Posterior cingulate gyrus (tissue), 11 donors: ENCODE measurements at regions not wholly inside any gene's neighbourhood (a gene's known extent, or its start where the extent isn't known, plus 50 kb on each side); places are given as distances from the start of the nearest gene placed in this dataset.
A peak's percentile ranks its signal among the peaks of the same experiment; 100 is the strongest.

Source experiments
- DNase-seq, 10 donors: peaks; one replicate each; pipeline versions ENCODE4 v3.0.0 to v3.0.0-alpha.2; 2020 to 2021; ENCODE audit warnings: mixed read lengths in 3 of 10
- intact Hi-C: fragments of 100-400 bp; cut with DNase I; formaldehyde crosslinking; loops from one replicate; pipeline ENCODE4 v1.15.1; 2023

GRCh38 chr1:56442290-56442877 is 137.0 kb downstream of the PLPP3 start:
- DNase-seq = no peak
- intact Hi-C loops = no loop called here

GRCh38 chr1:56441601-56442000 is 137.8 kb downstream of the PLPP3 start:
- intact Hi-C loops = no loop called here
- no peak for DNase-seq

GRCh38 chr1:56439610-56440264 is 139.6 kb downstream of the PLPP3 start:
- DNase-seq = no peak
- intact Hi-C loops = no loop called here

- no peak for DNase-seq
- intact Hi-C loops = no loop called here
These were observed 140.3 kb downstream of the PLPP3 start for GRCh38 chr1:56438901-56439551.

- DNase-seq = no peak
- intact Hi-C loops = loop anchor here (2.0 kb wide), 1 partner anchor 141 kb away; the partner anchor contains the start of gene PLPP3
These were observed 141.4 kb downstream of the PLPP3 start for GRCh38 chr1:56437959-56438358.

- peak; percentile 49 to 97 (median 82) for DNase-seq
- intact Hi-C loops = loop anchor here (2.0 kb wide), 1 partner anchor 142 kb away; the partner anchor contains the start of gene PLPP3
These were observed 142.4 kb downstream of the PLPP3 start for GRCh38 chr1:56436912-56437417.

GRCh38 chr1:56436296-56436695 is 143.1 kb downstream of the PLPP3 start:
- DNase-seq = peak in 1 of 10 donors; percentile 19
- intact Hi-C loops = loop anchor here (2.0 kb wide), 1 partner anchor 143 kb away; the partner anchor contains the start of gene PLPP3

GRCh38 chr1:56435434-56436262 is 143.7 kb downstream of the PLPP3 start:
- intact Hi-C loops = loop anchor here (2.0 kb wide), 1 partner anchor 143 kb away; the partner anchor contains the start of gene PLPP3
- peak; percentile 73 to 98 (median 84) for DNase-seq

GRCh38 chr1:56434740-56435139 is 144.6 kb downstream of the PLPP3 start:
- intact Hi-C loops = no loop called here
- no peak for DNase-seq

- DNase-seq = no peak
- intact Hi-C loops = no loop called here
These were observed 145.3 kb downstream of the PLPP3 start for GRCh38 chr1:56434025-56434424.

- intact Hi-C loops = no loop called here
These were observed 146.2 kb downstream of the PLPP3 start for GRCh38 chr1:56433056-56433577.

GRCh38 chr1:56432166-56432971 is 147.0 kb downstream of the PLPP3 start:
- intact Hi-C loops = no loop called here
- DNase-seq = no peak

More at GRCh38 chr1:56433056-56433577, 146.2 kb downstream of the PLPP3 start:
- DNase-seq = no peak

GRCh38 chr1:56430141-56430839 is 149.1 kb downstream of the PLPP3 start:
- DNase-seq = no peak
- intact Hi-C loops = no loop called here

GRCh38 chr1:56429288-56429687 is 150.1 kb downstream of the PLPP3 start:
- intact Hi-C loops = no loop called here
- DNase-seq = no peak

GRCh38 chr1:56426587-56427381 is 152.6 kb downstream of the PLPP3 start:
- no peak for DNase-seq
- intact Hi-C loops = no loop called here

- intact Hi-C loops = no loop called here
- no peak for DNase-seq
These were observed 153.8 kb downstream of the PLPP3 start for GRCh38 chr1:56425494-56426037.

- no peak for DNase-seq
These were observed 154.4 kb downstream of the PLPP3 start for GRCh38 chr1:56424744-56425493.

More at GRCh38 chr1:56424744-56425493, 154.4 kb downstream of the PLPP3 start:
- intact Hi-C loops = no loop called here
